ENCODE measurements at regions not wholly inside any gene's neighbourhood (a gene's known extent, or its start where the extent isn't known, plus 50 kb on each side); places are given as distances from the start of the nearest gene placed in this dataset.

GRCh38 chr14:65198346-65198745 lies 96.0 kb upstream of the MAX start:
- TF ChIP-seq, protein P1, sequence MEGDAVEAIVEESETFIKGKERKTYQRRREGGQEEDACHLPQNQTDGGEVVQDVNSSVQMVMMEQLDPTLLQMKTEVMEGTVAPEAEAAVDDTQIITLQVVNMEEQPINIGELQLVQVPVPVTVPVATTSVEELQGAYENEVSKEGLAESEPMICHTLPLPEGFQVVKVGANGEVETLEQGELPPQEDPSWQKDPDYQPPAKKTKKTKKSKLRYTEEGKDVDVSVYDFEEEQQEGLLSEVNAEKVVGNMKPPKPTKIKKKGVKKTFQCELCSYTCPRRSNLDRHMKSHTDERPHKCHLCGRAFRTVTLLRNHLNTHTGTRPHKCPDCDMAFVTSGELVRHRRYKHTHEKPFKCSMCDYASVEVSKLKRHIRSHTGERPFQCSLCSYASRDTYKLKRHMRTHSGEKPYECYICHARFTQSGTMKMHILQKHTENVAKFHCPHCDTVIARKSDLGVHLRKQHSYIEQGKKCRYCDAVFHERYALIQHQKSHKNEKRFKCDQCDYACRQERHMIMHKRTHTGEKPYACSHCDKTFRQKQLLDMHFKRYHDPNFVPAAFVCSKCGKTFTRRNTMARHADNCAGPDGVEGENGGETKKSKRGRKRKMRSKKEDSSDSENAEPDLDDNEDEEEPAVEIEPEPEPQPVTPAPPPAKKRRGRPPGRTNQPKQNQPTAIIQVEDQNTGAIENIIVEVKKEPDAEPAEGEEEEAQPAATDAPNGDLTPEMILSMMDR (IDR thresholded peaks at IDR 0.05): no peak
- TF ChIP-seq POLR2A (IDR thresholded peaks at IDR 0.05): no peak
